NCI-H748 treated with DMSO at 0.1 percent for 48 hours (cell line): ENCODE measurements at regions not wholly inside any gene's neighbourhood (a gene's known extent, or its start where the extent isn't known, plus 50 kb on each side); places are given as distances from the start of the nearest gene placed in this dataset.
"Not testable (repeated sequence)": the region's sequence is repeated elsewhere in the genome, so short reads cannot be mapped to it uniquely, and the experiment has no call there.

Experiments
- DNase-seq: peaks from one replicate; lab custom pipeline; 2025; lab: John Stamatoyannopoulos, UW

GRCh38 chr2:207328944-207329386, 163.2 kb upstream of the KLF7 start:
- DNase-seq = no peak

- no peak for DNase-seq
Measured at GRCh38 chr2:207330912-207331311, 165.2 kb upstream of the KLF7 start.

GRCh38 chr2:207331674-207332073, 165.9 kb upstream of the KLF7 start:
- DNase-seq = no peak

GRCh38 chr2:207332480-207333212, 166.9 kb upstream of the KLF7 start:
- no peak for DNase-seq

- no peak for DNase-seq
Measured at GRCh38 chr2:207333599-207334300, 168.0 kb upstream of the KLF7 start.

- no peak for DNase-seq
Measured at GRCh38 chr2:207334301-207334623, 168.5 kb upstream of the KLF7 start.

- no peak for DNase-seq
Measured at GRCh38 chr2:207334624-207335371, 169.1 kb upstream of the KLF7 start.

- DNase-seq = no peak
Measured at GRCh38 chr2:207337234-207338219, 171.8 kb upstream of the KLF7 start.

GRCh38 chr2:207338220-207338607, 172.5 kb upstream of the KLF7 start:
- DNase-seq = no peak

- no peak for DNase-seq
Measured at GRCh38 chr2:207338610-207339009, 172.9 kb upstream of the KLF7 start.

GRCh38 chr2:207341112-207341750, 175.5 kb upstream of the KLF7 start:
- DNase-seq = no peak

- no peak for DNase-seq
Measured at GRCh38 chr2:207341804-207342203, 176.1 kb upstream of the KLF7 start.

GRCh38 chr2:207344596-207345394, 179.0 kb upstream of the KLF7 start:
- not testable (repeated sequence) for DNase-seq

GRCh38 chr2:207351171-207351570, 178.6 kb upstream of the CREB1 start:
- no peak for DNase-seq

GRCh38 chr2:207352978-207353671, 176.6 kb upstream of the CREB1 start:
- DNase-seq = no peak

GRCh38 chr2:207353836-207354235, 175.9 kb upstream of the CREB1 start:
- DNase-seq = no peak

- DNase-seq = no peak
Measured at GRCh38 chr2:207354462-207354861, 175.3 kb upstream of the CREB1 start.

- no peak for DNase-seq
Measured at GRCh38 chr2:207356567-207356966, 173.2 kb upstream of the CREB1 start.

- no peak for DNase-seq
Measured at GRCh38 chr2:207357216-207357615, 172.5 kb upstream of the CREB1 start.

- DNase-seq = no peak
Measured at GRCh38 chr2:207362716-207363115, 167.0 kb upstream of the CREB1 start.
